Keratinocyte (primary cell): ENCODE measurements at regions not wholly inside any gene's neighbourhood (a gene's known extent, or its start where the extent isn't known, plus 50 kb on each side); places are given as distances from the start of the nearest gene placed in this dataset.
"Not testable (repeated sequence)": the region's sequence is repeated elsewhere in the genome, so short reads cannot be mapped to it uniquely, and the experiment has no call there.

ENCODE experiments used
- CTCF ChIP-seq, 3 experiments: IDR thresholded peaks in 1 of 3; conservative IDR thresholded peaks in 1 of 3; optimal IDR thresholded peaks in 1 of 3; 2 replicates in 2 of 3; 3 replicates in 1 of 3; pipeline versions ENCODE3 to v1.5.1; 2011; ENCODE audit warnings: low read length in 3 of 3, mild to moderate bottlenecking in 3 of 3, moderate library complexity in 2 of 3, control low read depth in 1 of 3, inconsistent platforms in 1 of 3; ENCODE audit not compliant: insufficient read depth in 2 of 3; ENCODE audit errors: extremely low read depth in 1 of 3
- EZH2 ChIP-seq: IDR thresholded peaks from one replicate; pipeline ENCODE4 v1.6.1; 2012; ENCODE audit warnings: inconsistent platforms, mild to moderate bottlenecking, low read length, moderate library complexity

GRCh38 chr17:16841896-16842295 is 130.0 kb downstream of the TNFRSF13B start:
- TF ChIP-seq CTCF (optimal IDR thresholded peaks at IDR 0.05 in 1 of 3, IDR thresholded peaks at IDR 0.05 in 1 of 3, conservative IDR thresholded peaks at IDR 0.05 in 1 of 3; ENCODE audit: extremely low read depth in 1 of 3, insufficient read depth in 2 of 3, low read length in 3 of 3); EZH2: not testable (repeated sequence)
